HepG2 (cell line): ENCODE measurements at regions not wholly inside any gene's neighbourhood (a gene's known extent, or its start where the extent isn't known, plus 50 kb on each side); places are given as distances from the start of the nearest gene placed in this dataset.

ENCODE experiments used
- ATAC-seq: fragments of 200-7000 bp; cut with Tn5 transposase; 3 replicates; pipeline ENCODE4 v1.9.1; 2020; ENCODE audit warnings: mild to moderate bottlenecking, moderate library complexity
- BruUV-seq: library from RNA; stranded (reverse); fragments of 400-500 nt; replicated peaks from 2 replicates; lab custom pipeline; 2021; lab: Mats Ljungman, UMichigan
- CTCF ChIA-PET: fragments of 300-600 bp; formaldehyde crosslinking; extraction: SDS; loops from one replicate; lab custom pipeline; 2021; ENCODE audit warnings: low total read pairs, inconsistent platforms, low intra/inter-chr PET ratio; lab: Yijun Ruan, JAX
- POLR2A ChIA-PET: fragments of 350-600 bp; sonication (Branson Sonifier 250); formaldehyde crosslinking; loops from one replicate; lab custom pipeline; 2020; ENCODE audit warnings: antibody characterized with exemption, inconsistent platforms; lab: Yijun Ruan, JAX
- DNase-seq: peaks from one replicate; pipeline ENCODE4 v3.0.0-alpha.2; 2015; ENCODE audit warnings: low spot score
- FAIRE-seq: peaks from 3 replicates; lab custom pipeline; 2011; peaks lifted over from hg19 to GRCh38; lab: Jason Lieb, UNC
- H2AFZ ChIP-seq: one replicate; pipeline ENCODE4 v1.6.1; 2011; ENCODE audit warnings: low read length, inconsistent platforms
- H3K27ac ChIP-seq: fragments of 300-600 bp; 3 replicates; pipeline ENCODE4 v1.8.0; 2011; ENCODE audit warnings: mixed run types, mild to moderate bottlenecking, mixed read lengths, low read length, inconsistent platforms; ENCODE audit not compliant: insufficient read depth; ENCODE audit errors: extremely low read length
- H3K27me3 ChIP-seq, 2 experiments: fragments of 200-600 bp in 1 of 2; 2 replicates in 1 of 2; 3 replicates in 1 of 2; pipeline versions ENCODE4 v1.6.0 to v1.8.0; 2011; ENCODE audit warnings: low read length in 2 of 2, mild to moderate bottlenecking in 2 of 2, moderate library complexity in 2 of 2, inconsistent platforms in 1 of 2; ENCODE audit not compliant: insufficient read depth in 2 of 2, control insufficient read depth in 1 of 2
- H3K36me3 ChIP-seq, 2 experiments: fragments of 200-600 bp in 1 of 2; replicated peaks in 1 of 2; 2 replicates in 1 of 2; 3 replicates in 1 of 2; pipeline versions ENCODE4 v1.5.1 to v1.8.0; 2011; ENCODE audit warnings: low read length in 2 of 2, inconsistent platforms in 1 of 2; ENCODE audit not compliant: insufficient read depth in 2 of 2, control insufficient read depth in 1 of 2
- H3K4me1 ChIP-seq: 2 replicates; pipeline ENCODE4 v1.5.1; 2012; ENCODE audit warnings: low read length, inconsistent platforms; ENCODE audit not compliant: insufficient read depth
- H3K4me2 ChIP-seq: 2 replicates; pipeline ENCODE4 v1.6.0; 2011; ENCODE audit warnings: low read depth, low read length, inconsistent platforms
- H3K4me3 ChIP-seq, 3 experiments: fragments of 200-600 bp in 1 of 3; sonication (generic), shearing (Covaris generic) in 1 of 3; replicated peaks in 1 of 3; 2 replicates each; pipeline ENCODE4 v1.5.1; 2011 to 2016; ENCODE audit warnings: low read length in 3 of 3, inconsistent platforms in 2 of 3, low read depth in 2 of 3, mild to moderate bottlenecking in 2 of 3, control low read depth in 1 of 3, mixed read lengths in 1 of 3; ENCODE audit not compliant: insufficient read depth in 1 of 3
- H3K79me2 ChIP-seq: one replicate; pipeline ENCODE4 v1.6.1; 2011; ENCODE audit warnings: low read length, inconsistent platforms; ENCODE audit not compliant: insufficient read depth
- H3K9ac ChIP-seq: 2 replicates; pipeline ENCODE4 v1.6.0; 2011; ENCODE audit warnings: mild to moderate bottlenecking, low read depth, low read length, inconsistent platforms; ENCODE audit not compliant: insufficient read depth
- H3K9me3 ChIP-seq: 2 replicates; pipeline ENCODE4 v1.5.1; 2012; ENCODE audit warnings: mild to moderate bottlenecking, low read length
- H4K20me1 ChIP-seq: 2 replicates; pipeline ENCODE4 v1.6.0; 2011; ENCODE audit warnings: inconsistent platforms, mild to moderate bottlenecking, low read length, moderate library complexity; ENCODE audit not compliant: insufficient read depth
- ARHGAP35 ChIP-seq: sonication (generic); formaldehyde crosslinking; IDR thresholded peaks from 2 replicates; pipeline ENCODE4 v1.9.0; 2022; ENCODE audit warnings: mild to moderate bottlenecking, inconsistent platforms, moderate library complexity, missing genetic modification reagents, borderline replicate concordance
- ETS1 ChIP-seq: sonication (generic); formaldehyde crosslinking; IDR thresholded peaks from 2 replicates; pipeline ENCODE4 v1.4.0; 2020; ENCODE audit warnings: missing genetic modification reagents
- FOSL2 ChIP-seq: sonication (generic); formaldehyde crosslinking; IDR thresholded peaks from 2 replicates; pipeline ENCODE4 v1.4.0; 2020; ENCODE audit warnings: missing genetic modification reagents
- GLMP ChIP-seq: sonication (generic); formaldehyde crosslinking; IDR thresholded peaks from 2 replicates; pipeline ENCODE4 v1.9.0; 2021; ENCODE audit warnings: missing genetic modification reagents, mild to moderate bottlenecking, borderline replicate concordance
- KLF6 ChIP-seq: IDR thresholded peaks from 2 replicates; pipeline ENCODE4 v1.8.0; 2016; ENCODE audit warnings: missing biosample characterization, missing genetic modification reagents
- MAF1 ChIP-seq: sonication (generic); formaldehyde crosslinking; IDR thresholded peaks from 2 replicates; pipeline ENCODE4 v1.5.0; 2020; ENCODE audit warnings: missing genetic modification reagents, borderline replicate concordance
- MTA1 ChIP-seq: sonication (generic); formaldehyde crosslinking; IDR thresholded peaks from 2 replicates; pipeline ENCODE4 v1.4.0; 2020; ENCODE audit warnings: missing genetic modification reagents, mild to moderate bottlenecking, borderline replicate concordance
- ONECUT2 ChIP-seq: sonication (generic); formaldehyde crosslinking; IDR thresholded peaks from 2 replicates; pipeline ENCODE4 v1.4.0; 2020; ENCODE audit warnings: missing genetic modification reagents
- PAF1 ChIP-seq: IDR thresholded peaks from 2 replicates; pipeline ENCODE4 v1.6.1; 2016; ENCODE audit warnings: missing genetic modification reagents, missing compliant biosample characterization
- ZBTB26 ChIP-seq: IDR thresholded peaks from 2 replicates; pipeline ENCODE4 v1.6.1; 2016; ENCODE audit warnings: missing compliant biosample characterization, missing genetic modification reagents, borderline replicate concordance
- ZBTB49 ChIP-seq: sonication (generic); formaldehyde crosslinking; IDR thresholded peaks from 2 replicates; pipeline ENCODE4 v1.4.0; 2020; ENCODE audit warnings: missing genetic modification reagents, borderline replicate concordance
- ZGPAT ChIP-seq: IDR thresholded peaks from 2 replicates; pipeline ENCODE4 v1.6.1; 2016; ENCODE audit warnings: mild to moderate bottlenecking
- ZKSCAN1 ChIP-seq: fragments of 150-350 bp; IDR thresholded peaks from 2 replicates; pipeline ENCODE4 v1.6.1; 2014; ENCODE audit warnings: low read length
- ZMYM4 ChIP-seq: sonication (generic); formaldehyde crosslinking; IDR thresholded peaks from 2 replicates; pipeline ENCODE4 v1.8.1; 2023; ENCODE audit warnings: mild to moderate bottlenecking, missing genetic modification reagents
- ZNF414 ChIP-seq: sonication (generic); formaldehyde crosslinking; IDR thresholded peaks from 2 replicates; pipeline ENCODE4 v1.5.0; 2020; ENCODE audit warnings: missing genetic modification reagents
- ZNF441 ChIP-seq: sonication (generic); formaldehyde crosslinking; IDR thresholded peaks from 2 replicates; pipeline ENCODE4 v1.7.0; 2021; ENCODE audit warnings: missing genetic modification reagents, borderline replicate concordance
- ZNF747 ChIP-seq: sonication (generic); formaldehyde crosslinking; IDR thresholded peaks from 2 replicates; pipeline ENCODE4 v1.8.1; 2023; ENCODE audit warnings: missing genetic modification reagents, mild to moderate bottlenecking, borderline replicate concordance
- WGBS: methylation state at CpG from one replicate; pipeline ENCODE4 v1.1.6; 2017; ENCODE audit warnings: low lambda C conversion rate; 5-methylcytosine and 5-hydroxymethylcytosine counted together
- in situ Hi-C: cut with HindIII; loops from 2 replicates; pipeline ENCODE4 v1.10.0; 2017; ENCODE audit warnings: low pct_unique_long_range_greater_than_20kb; ENCODE audit not compliant: extremely low pct_ligation_motif_present
- intact Hi-C: fragments of 100-400 bp; cut with micrococcal nuclease; formaldehyde crosslinking; loops from one replicate; pipeline ENCODE4 v1.10.0; 2022; ENCODE audit not compliant: unreplicated experiment

GRCh38 chr22:19629331-19629719 is 85.0 kb upstream of the SEPTIN5 start:
- in situ Hi-C loops: loop anchor here (5.0 kb wide), 1 partner anchor 147 kb away; no protein-coding TSS in a partner anchor
- intact Hi-C loops: no loop called here
- no peak for TF ChIP-seq ZMYM4
- TF ChIP-seq MTA1 (CRISPR knock-in tag): no peak
- no peak for TF ChIP-seq ZKSCAN1
- TF ChIP-seq ZNF747 (CRISPR knock-in tag): no peak
- no peak for TF ChIP-seq ZBTB49 (CRISPR knock-in tag)
- TF ChIP-seq FOSL2: no peak
- no peak for TF ChIP-seq ZBTB26
- no peak for TF ChIP-seq GLMP (CRISPR knock-in tag)
- TF ChIP-seq ONECUT2 (CRISPR knock-in tag): no peak
- TF ChIP-seq MAF1 (CRISPR knock-in tag): no peak
- no peak for TF ChIP-seq ARHGAP35 (CRISPR knock-in tag)
- no peak for TF ChIP-seq ETS1 (CRISPR knock-in tag)
- TF ChIP-seq PAF1 (CRISPR knock-in tag): no peak
- TF ChIP-seq ZNF441 (CRISPR knock-in tag): no peak
- TF ChIP-seq KLF6 (CRISPR knock-in tag): no peak
- TF ChIP-seq ZNF414 (CRISPR knock-in tag): no peak
- TF ChIP-seq ZGPAT (CRISPR knock-in tag): no peak

More at GRCh38 chr22:19629331-19629719, 85.0 kb upstream of the SEPTIN5 start:
- Histone ChIP-seq H3K4me2 (no peak overlapping the region), H3K79me2 (no peaks in the 10 kb centered on the region), H3K27ac (no peak overlapping the region), H3K4me1 (peaks cover 12% of the 10 kb centered on the region; the same call in 1 of the 2 replicates), H3K9me3 (no peaks in the 10 kb centered on the region), H3K4me3 (no peak overlapping the region), H3K27me3 (peaks cover 5 to 33% of the 10 kb centered on the region in 2 experiments; a peak in 4 of 5 replicates), H4K20me1 (no peaks in the 10 kb centered on the region), H3K9ac (no peak overlapping the region), H2AFZ (no peak overlapping the region), H3K36me3 (no peaks in the 10 kb centered on the region)
- BruUV-seq: no TSS peak
- no peak for ATAC-seq
- DNase-seq: no peak
- WGBS: 38% methylated on average over 12 of the region's 12 CpGs
- CTCF ChIA-PET: interaction anchor here (0.6 to 1.8 kb wide), 5 partner anchors 133 to 485 kb away, joined by 3 to 12 read pairs (median 3); partner anchors contain the start of gene ESS2
- FAIRE-seq: no peak
- POLR2A ChIA-PET: no interaction called here
